GM21576 (cell line): ENCODE measurements at regions not wholly inside any gene's neighbourhood (a gene's known extent, or its start where the extent isn't known, plus 50 kb on each side); places are given as distances from the start of the nearest gene placed in this dataset.

Experiments
- ATAC-seq: cut with Tn5 transposase; IDR thresholded peaks from one replicate; pipeline ENCODE4 v1.9.1; 2021; ENCODE audit warnings: mild to moderate bottlenecking, moderate library complexity; ENCODE audit not compliant: unreplicated experiment

GRCh38 chr19:29098091-29098490 lies 114.9 kb downstream of the UQCRFS1 start:
- no peak for ATAC-seq

GRCh38 chr19:29096896-29097295 lies 116.1 kb downstream of the UQCRFS1 start:
- ATAC-seq, result no peak

GRCh38 chr19:29093553-29093908 lies 119.4 kb downstream of the UQCRFS1 start:
- ATAC-seq, result no peak

- ATAC-seq, result no peak
These were observed 120.0 kb downstream of the UQCRFS1 start for GRCh38 chr19:29092712-29093552.

GRCh38 chr19:29090783-29091526 lies 122.0 kb downstream of the UQCRFS1 start:
- no peak for ATAC-seq

- no peak for ATAC-seq
These were observed 123.6 kb downstream of the UQCRFS1 start for GRCh38 chr19:29089315-29089870.

- ATAC-seq, result no peak
These were observed 124.2 kb downstream of the UQCRFS1 start for GRCh38 chr19:29088761-29089160.

- ATAC-seq, result no peak
These were observed 126.3 kb downstream of the UQCRFS1 start for GRCh38 chr19:29086646-29087045.

GRCh38 chr19:29086182-29086581 lies 126.8 kb downstream of the UQCRFS1 start:
- no peak for ATAC-seq

- no peak for ATAC-seq
These were observed 127.3 kb downstream of the UQCRFS1 start for GRCh38 chr19:29085630-29086029.

GRCh38 chr19:29085206-29085605 lies 127.7 kb downstream of the UQCRFS1 start:
- no peak for ATAC-seq

- no peak for ATAC-seq
These were observed 128.7 kb downstream of the UQCRFS1 start for GRCh38 chr19:29084266-29084665.

- ATAC-seq, result no peak
These were observed 129.1 kb downstream of the UQCRFS1 start for GRCh38 chr19:29083863-29084262.

GRCh38 chr19:29079356-29080032 lies 133.5 kb downstream of the UQCRFS1 start:
- ATAC-seq, result no peak

GRCh38 chr19:29076963-29077362 lies 136.0 kb downstream of the UQCRFS1 start:
- no peak for ATAC-seq

- no peak for ATAC-seq
These were observed 136.8 kb downstream of the UQCRFS1 start for GRCh38 chr19:29076161-29076560.

GRCh38 chr19:29075149-29075548 lies 137.8 kb downstream of the UQCRFS1 start:
- ATAC-seq, result no peak

GRCh38 chr19:29074579-29074978 lies 138.4 kb downstream of the UQCRFS1 start:
- no peak for ATAC-seq

GRCh38 chr19:29067831-29068230 lies 145.1 kb downstream of the UQCRFS1 start:
- ATAC-seq, result no peak

- no peak for ATAC-seq
These were observed 150.2 kb downstream of the UQCRFS1 start for GRCh38 chr19:29062475-29063435.
